GM19193 (cell line): ENCODE measurements at regions not wholly inside any gene's neighbourhood (a gene's known extent, or its start where the extent isn't known, plus 50 kb on each side); places are given as distances from the start of the nearest gene placed in this dataset.

Experiments used
- POLR2A ChIP-seq: IDR thresholded peaks from 4 replicates; pipeline ENCODE4 v1.6.1; 2011; ENCODE audit not compliant: insufficient read depth, insufficient read length; ENCODE audit errors: extremely low read depth

DNA sequence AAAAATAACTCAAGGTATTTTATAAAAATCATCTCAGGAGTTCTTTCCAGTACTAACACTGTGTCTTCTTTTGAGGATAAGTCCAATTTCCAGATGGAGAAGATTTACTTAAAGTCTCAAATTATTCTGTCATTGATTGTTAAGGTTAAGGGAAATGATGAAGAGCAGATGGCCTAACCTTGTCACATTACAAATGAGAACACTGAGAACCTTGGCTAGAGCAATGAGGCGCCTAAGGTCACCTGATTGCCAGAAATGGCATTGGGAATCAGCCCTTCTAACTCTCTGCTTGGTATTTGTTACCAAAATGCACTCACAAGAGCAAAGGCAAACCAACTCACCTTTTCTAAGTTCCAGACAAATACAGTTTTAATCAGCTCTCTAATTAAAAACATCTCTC lies 835.1 kb downstream of the RNF144A start:
- no peak for TF ChIP-seq POLR2A

DNA sequence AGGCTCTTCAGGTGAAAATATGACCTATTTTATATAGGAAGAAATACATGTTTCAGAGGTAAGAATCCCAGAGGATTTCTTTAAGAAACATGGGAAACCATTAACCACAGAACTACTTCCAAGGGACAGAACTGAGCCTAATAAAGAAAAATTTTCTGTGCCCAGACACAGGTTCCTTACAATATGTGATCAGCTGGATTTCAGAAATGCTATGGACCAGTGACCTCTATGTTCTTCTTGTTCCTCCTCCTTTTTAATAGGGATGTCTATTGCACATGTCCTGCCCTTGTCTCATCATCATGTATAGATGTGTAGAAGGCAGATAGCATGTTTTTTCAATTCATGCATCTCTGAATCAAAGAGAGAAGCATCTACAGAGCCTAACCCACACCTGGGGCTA lies 836.6 kb downstream of the RNF144A start:
- no peak for TF ChIP-seq POLR2A

DNA sequence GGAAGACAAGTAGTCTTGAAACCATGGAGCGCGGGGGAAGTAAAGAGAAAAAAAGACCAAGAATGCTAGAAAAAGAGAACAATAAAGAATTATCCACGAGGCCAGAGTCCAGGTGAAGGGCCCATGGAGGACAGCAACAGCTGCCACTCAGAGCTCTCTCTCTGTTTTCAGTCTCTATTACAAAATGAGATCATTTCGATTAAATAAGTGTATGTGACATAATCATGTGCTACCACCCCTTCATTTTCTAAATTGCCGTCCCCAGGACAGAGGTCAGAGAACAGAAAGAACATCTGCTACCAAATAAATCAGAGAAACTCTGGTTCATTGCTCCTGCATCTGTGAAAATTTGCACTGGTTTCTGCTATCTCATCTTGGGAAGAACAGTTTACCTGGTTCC lies 838.7 kb downstream of the RNF144A start:
- TF ChIP-seq POLR2A = no peak

DNA sequence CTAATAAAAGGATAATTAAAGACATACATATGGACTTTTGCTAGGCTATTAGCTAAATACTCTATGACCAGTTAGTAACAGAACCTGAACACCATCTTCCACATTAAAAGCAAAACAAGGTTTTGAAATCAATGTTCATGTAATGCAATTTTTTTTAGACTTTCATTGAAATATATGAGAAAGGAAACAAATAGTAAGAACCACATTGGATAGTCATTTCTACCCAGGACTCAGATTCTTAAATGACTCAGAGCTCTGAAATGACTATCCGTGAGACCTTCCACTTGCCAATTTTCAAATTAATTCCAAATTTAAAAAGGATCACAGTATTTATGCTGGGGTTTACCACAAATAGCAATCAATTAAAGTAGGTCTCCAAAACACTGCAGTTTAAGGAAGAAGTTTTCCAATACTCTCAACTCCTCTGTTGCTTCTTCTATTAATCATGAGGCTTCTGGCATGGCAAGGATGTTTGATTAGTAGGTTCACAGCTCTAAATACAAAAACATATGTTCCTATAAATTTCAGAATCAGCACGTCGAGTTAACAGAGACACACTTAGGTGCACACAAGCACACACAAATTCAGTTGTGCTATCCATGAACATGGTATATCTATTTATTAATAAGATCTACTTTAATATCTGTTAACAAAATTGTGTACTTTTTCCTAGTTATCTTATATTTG lies 841.0 kb downstream of the RNF144A start:
- TF ChIP-seq POLR2A = no peak

DNA sequence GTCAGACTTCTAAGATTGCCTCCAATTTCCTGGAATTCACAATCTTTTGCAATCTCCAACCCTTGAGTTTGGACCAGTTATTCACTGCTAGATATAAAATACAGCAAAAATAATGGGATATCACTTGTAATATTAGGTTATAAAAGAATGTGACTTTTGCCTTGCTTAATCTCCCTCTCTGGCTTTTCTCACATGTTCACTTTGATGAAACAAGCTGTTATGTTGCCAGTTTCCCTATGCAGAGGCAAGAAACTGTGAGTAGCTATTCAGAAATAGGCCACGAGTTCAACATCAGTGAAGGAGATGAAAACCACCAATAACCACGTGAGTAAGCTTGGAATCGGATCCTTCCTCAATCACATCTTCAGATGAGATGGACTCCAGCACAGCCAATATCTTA lies 842.7 kb downstream of the RNF144A start:
- no peak for TF ChIP-seq POLR2A

DNA sequence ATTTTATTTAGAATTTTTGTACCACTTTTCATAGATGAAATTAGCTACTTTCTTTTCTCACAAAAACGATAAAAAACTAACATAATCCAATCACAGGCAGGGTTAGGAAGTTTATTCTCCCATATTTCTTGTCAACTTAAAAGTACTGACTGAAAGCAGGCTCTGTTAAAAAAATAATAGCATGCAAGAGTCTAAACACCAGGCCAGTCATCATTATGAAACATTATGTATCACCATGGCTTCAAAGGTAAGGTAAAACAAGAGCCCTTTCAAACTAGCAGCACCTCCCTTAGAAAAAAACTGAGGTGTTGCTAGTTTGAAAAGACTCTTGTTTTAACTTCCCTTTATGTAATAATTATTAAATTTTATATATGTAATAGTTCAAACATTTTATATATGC lies 848.0 kb downstream of the RNF144A start:
- no peak for TF ChIP-seq POLR2A

DNA sequence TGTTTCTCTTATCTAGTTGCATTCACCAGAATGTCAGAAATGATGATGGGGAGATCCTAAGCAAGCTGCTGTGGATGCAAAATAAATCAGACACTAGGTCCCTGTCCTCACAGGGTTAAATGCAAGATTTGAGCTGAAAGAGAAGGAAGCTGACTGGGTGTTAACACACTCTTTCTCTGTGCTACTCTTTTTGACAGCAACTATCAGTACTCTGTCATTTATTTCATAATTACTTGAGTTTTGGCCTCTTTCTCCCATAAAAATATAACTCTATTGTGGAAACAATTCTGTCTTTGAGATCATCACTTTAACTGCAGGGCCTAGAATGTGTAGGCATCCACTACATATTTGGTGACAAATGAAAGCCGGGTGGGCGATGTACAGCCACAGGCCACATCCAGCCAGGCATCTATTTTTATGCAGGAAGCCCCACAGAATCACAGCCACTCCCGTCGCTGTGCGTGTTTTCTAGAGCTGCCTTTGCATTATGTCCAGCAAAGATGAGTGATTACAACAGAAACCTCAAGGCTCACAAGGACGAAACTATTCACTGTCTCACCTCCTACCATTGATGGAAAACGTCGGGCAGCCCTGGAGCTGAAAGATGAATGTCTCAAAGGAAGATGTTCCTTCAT lies 849.0 kb downstream of the RNF144A start:
- no peak for TF ChIP-seq POLR2A

DNA sequence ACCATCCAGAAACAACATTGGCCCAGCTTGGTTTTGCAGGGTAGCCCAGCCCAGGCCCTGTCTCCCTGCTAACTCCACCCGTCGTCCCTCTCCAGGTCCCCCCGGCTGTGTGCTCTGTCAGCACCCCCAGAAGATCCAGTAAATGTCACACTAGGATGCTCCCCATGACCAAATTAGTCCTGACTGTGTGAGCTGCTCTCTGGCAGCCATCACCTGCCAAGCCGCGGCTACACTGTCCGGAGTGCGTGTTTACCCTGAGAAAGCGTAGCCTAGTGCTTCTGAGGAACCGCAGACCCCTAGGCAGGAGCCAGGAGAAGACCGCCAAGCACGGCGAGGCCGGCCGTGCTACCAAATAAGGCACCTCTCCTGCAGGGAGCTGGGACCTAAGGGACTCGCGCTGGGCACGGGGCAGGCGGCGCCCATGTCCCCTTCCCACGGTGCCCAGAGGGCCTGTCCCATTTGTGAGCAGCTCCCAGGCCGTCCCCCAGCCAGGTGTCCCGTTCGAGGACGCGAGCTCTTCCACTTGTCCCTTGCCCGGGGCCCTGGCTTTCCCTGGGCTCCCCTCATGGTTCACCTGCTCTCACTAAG lies 849.9 kb downstream of the RNF144A start:
- TF ChIP-seq POLR2A = no peak

DNA sequence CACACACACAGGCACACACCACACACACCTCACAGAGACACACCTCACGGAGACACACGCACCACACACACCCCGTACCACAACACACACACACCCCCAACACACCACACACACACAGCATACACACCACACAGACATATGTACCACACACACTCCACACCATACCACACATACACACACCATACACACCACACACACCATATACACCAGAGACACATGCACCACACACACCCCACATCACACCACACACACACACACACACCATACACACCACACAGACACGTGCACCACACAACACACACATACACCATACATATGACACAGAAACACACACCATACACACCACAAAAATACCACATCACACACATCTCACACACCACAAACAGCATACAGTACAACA lies 850.7 kb downstream of the RNF144A start:
- TF ChIP-seq POLR2A = no peak

DNA sequence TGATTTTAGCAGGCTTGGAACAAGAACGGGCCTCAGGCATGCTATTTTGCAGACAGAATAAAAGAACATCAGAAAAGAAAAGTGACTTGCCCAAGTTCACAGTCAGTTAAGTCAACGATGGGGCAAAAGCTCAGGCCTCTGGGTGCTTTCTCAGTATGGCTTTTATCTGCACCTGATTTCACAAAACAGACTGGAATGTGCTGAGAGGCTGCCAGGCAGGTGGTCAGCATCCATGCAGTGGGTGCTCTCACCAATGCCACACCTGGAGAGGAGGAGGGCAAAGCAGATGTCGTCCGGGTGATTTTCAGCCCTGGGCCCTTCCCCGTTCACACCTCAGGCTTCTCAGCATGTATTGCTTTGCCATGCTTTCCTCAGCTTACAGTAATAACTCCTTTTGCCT lies 854.6 kb downstream of the RNF144A start:
- TF ChIP-seq POLR2A = no peak

DNA sequence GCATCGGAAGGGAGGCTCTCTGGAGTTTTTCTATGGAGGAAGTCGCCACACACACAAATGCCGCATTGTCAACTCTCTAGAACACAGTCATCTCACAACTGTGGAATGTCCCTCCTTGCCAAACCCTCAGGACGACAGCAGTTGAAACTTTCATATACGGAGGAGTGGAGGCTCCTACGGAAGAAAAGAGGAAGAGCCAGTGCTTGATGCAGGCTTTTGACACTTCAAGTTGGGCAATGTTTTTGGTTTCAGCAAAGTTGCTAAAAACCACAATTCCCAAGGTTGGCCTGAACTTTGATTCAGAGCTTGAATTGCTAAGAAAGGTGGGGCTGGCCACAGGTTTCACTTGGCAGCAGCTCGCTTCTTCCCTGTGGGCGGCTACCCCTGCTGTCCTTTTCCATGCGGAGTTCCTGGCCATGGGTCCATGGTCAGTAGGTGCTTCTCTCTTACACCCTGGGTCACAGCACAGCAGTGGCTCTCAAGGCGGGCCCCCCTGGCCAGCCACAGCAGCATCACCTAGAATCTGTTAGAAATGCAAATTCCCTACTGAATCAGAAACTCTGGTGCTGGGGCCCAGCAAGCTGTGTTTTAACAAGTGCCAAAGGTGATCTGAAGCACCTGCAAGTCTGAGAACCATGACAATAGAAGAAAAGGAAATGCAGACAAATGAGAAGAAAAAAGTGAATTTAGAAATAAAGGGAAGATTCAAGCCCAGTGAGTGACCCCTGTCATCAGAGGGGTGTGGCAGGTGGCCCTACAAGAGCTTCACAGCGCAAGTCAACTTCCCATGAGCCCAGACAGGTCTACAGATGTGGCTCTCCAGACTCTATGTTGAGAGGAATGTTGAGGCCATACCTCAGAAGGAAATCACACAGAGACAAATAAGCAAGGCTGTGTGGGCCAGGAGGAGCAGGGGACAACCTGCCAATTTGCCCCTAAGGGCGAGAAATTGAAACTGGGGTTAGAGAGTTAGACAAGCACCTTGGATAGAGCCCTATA lies 856.4 kb downstream of the RNF144A start:
- no peak for TF ChIP-seq POLR2A

DNA sequence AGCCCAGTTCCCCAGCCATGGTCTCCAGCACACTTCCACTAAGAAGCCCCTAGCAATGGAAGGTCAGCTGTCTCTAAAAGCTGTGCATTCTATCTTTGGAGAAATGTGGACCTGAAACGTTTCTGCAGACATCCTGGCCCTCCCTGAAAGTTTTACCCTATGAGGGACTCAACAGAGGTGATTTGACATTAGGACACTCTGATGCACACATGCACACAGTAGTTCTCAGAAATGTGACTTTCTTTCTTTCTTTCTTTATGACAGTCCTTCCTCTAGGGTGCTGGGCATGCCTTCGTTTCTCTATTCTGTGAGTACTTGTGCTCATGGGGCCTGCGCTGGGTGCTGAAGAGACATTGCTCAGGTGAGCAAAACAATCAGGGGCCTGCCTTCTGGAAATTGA lies 857.3 kb downstream of the RNF144A start:
- no peak for TF ChIP-seq POLR2A

DNA sequence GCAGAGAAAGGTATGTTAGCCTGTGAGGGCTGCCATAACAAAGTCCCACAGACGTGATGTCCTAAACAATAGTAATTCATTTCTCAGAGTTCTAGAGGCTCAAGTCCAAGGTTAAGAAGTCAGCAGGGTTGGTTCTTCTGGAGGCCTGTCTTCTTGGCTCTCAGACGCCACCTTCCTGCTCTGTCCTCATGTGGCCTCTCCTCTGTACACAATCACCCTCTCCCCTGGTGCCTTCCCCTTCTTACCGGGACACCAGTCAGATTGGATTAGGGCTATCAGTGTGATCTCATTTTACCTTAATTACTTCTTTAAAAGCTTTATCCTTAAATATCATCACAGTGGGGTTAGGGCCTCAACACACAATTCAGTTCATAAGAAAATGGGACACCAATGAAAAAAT lies 860.5 kb downstream of the RNF144A start:
- no peak for TF ChIP-seq POLR2A

DNA sequence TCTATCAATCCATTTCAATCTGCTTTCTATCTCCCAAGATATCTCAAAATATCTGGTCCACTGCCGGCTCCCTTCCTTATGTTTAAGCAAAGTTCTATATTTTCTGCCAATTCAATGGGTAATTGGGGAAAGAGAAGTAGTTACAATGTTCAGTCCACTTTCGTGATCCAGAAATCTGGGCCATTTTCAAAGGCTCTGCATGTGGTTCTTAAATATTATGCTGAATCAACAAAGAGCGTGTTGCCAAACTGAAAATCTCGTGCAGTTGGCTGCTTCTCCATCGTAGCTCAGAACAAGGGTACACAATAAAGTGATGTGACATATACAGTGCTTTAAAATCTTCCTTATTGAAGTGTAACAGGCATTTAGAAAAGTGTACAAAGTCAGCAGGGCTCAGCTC lies 863.1 kb downstream of the RNF144A start:
- no peak for TF ChIP-seq POLR2A

DNA sequence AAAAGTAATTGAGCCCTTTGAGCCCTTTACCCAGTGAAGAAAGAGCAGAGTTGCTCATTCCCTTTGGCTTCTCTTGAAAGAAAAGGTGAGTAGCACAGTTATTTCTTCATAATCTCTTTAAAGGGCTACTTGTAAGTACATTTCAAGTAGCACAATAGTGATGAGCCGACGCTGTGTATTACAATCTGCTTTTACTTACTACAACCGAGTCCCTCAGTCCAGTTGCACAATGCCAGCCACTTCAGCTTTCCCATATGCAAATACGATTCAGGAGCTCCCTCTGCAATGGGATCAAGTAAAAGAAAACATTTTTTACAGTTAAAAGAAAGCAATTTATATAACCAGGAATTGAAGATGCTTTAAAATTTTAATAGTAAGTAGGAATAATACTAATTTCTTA lies 868.5 kb downstream of the RNF144A start:
- TF ChIP-seq POLR2A = no peak

DNA sequence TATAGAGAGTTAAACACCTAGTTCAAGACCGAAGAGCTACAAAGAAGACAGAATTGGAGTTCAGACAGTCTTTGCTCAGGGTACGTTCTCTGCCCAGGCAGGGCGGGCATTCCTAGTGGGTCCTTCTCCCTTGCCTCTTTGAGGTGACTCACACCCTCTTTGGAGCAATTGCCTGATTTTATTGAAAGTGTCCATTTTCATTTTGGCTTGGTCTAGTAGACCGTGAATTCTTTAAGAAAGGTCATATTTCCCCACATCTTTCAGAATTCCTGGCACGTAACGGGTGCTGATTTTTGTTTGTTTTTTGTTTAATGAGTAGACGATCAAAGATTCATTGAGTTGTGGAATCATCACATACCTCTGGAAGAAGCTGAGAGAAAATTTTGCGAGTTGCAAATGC lies 871.5 kb downstream of the RNF144A start:
- TF ChIP-seq POLR2A = no peak

DNA sequence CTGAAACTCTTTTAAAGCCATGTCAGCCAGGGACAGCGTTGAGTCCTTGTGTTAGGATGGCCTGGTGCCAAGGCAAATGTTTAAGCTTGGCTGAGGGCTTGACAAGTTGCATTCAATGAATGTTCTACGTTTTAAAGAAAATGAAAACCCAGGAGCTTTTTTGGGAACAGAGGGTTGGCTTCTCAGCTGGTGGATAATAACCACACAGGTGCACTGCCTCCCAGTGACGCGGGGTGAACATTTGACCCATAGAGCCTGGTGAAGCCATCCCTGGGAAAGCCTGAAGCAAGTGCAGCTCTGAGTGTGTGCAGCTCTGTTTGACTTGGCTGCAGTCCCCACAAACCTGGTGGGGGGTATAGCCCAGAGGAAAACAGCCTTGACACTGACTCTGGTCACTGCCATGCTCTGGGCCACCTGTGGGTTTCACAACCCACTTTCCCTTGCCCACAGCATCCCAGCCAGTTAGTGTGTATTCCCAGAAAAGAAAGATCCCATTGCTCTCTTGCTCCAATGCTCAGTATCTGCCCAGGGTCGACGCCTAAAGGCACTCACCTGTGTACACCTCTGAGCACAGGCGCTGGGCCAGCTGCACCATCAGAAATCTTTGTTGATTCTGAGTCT lies 874.9 kb downstream of the RNF144A start:
- no peak for TF ChIP-seq POLR2A
